KBM-7 (cell line): ENCODE measurements at regions not wholly inside any gene's neighbourhood (a gene's known extent, or its start where the extent isn't known, plus 50 kb on each side); places are given as distances from the start of the nearest gene placed in this dataset.
"Not testable (repeated sequence)": the region's sequence is repeated elsewhere in the genome, so short reads cannot be mapped to it uniquely, and the experiment has no call there.

Experiments used
- DNase-seq: peaks from one replicate; pipeline ENCODE4 v3.0.0-alpha.2; 2015
- in situ Hi-C: fragments of 300-500 bp; cut with MboI; formaldehyde crosslinking; loops from 2 replicates; pipeline ENCODE4 v1.14.3; 2020; ENCODE audit warnings: low sequenced_read_pairs, low pct_unique_long_range_greater_than_20kb, mixed read lengths

- in situ Hi-C loops: no loop called here
- DNase-seq: no peak
Measured at GRCh38 chrX:39426101-39426500, 624.8 kb downstream of the MID1IP1 start.

GRCh38 chrX:39427492-39427891 lies 626.2 kb downstream of the MID1IP1 start:
- in situ Hi-C loops: no loop called here
- DNase-seq: no peak

- in situ Hi-C loops: no loop called here
- no peak for DNase-seq
Measured at GRCh38 chrX:39427906-39428305, 626.6 kb downstream of the MID1IP1 start.

GRCh38 chrX:39430551-39430950 lies 629.3 kb downstream of the MID1IP1 start:
- no peak for DNase-seq
- in situ Hi-C loops: no loop called here

- in situ Hi-C loops: no loop called here
Measured at GRCh38 chrX:39431893-39432292, 630.6 kb downstream of the MID1IP1 start.

GRCh38 chrX:39434671-39435070 lies 633.4 kb downstream of the MID1IP1 start:
- in situ Hi-C loops: not testable (repeated sequence)
- DNase-seq: peak; percentile 73

More at GRCh38 chrX:39431893-39432292, 630.6 kb downstream of the MID1IP1 start:
- no peak for DNase-seq

- DNase-seq: peak; percentile 80
- in situ Hi-C loops: not testable (repeated sequence)
Measured at GRCh38 chrX:39436538-39436937, 635.3 kb downstream of the MID1IP1 start.

- DNase-seq: no peak
- in situ Hi-C loops: no loop called here
Measured at GRCh38 chrX:39437670-39438441, 636.6 kb downstream of the MID1IP1 start.

- no peak for DNase-seq
- in situ Hi-C loops: no loop called here
Measured at GRCh38 chrX:39438603-39439602, 637.6 kb downstream of the MID1IP1 start.

- no peak for DNase-seq
- in situ Hi-C loops: no loop called here
Measured at GRCh38 chrX:39439906-39440798, 638.9 kb downstream of the MID1IP1 start.

GRCh38 chrX:39440799-39441284 lies 639.6 kb downstream of the MID1IP1 start:
- in situ Hi-C loops: no loop called here
- no peak for DNase-seq

- in situ Hi-C loops: no loop called here
Measured at GRCh38 chrX:39442332-39442731, 641.1 kb downstream of the MID1IP1 start.

GRCh38 chrX:39443240-39443639 lies 642.0 kb downstream of the MID1IP1 start:
- DNase-seq: no peak
- in situ Hi-C loops: no loop called here

More at GRCh38 chrX:39442332-39442731, 641.1 kb downstream of the MID1IP1 start:
- no peak for DNase-seq

- in situ Hi-C loops: no loop called here
- DNase-seq: peak; percentile 54
Measured at GRCh38 chrX:39445336-39445735, 644.1 kb downstream of the MID1IP1 start.

GRCh38 chrX:39449352-39449751 lies 648.1 kb downstream of the MID1IP1 start:
- DNase-seq: no peak
- in situ Hi-C loops: no loop called here

- in situ Hi-C loops: no loop called here
- no peak for DNase-seq
Measured at GRCh38 chrX:39450234-39450977, 647.4 kb downstream of the BCOR start.

- in situ Hi-C loops: no loop called here
- DNase-seq: no peak
Measured at GRCh38 chrX:39451046-39451445, 646.7 kb downstream of the BCOR start.

GRCh38 chrX:39452401-39452800 lies 645.4 kb downstream of the BCOR start:
- in situ Hi-C loops: no loop called here
- DNase-seq: no peak
